Transverse colon (tissue), 4 donors: ENCODE measurements at regions not wholly inside any gene's neighbourhood (a gene's known extent, or its start where the extent isn't known, plus 50 kb on each side); places are given as distances from the start of the nearest gene placed in this dataset.

ENCODE experiments used
- DNase-seq: peaks from one replicate; pipeline ENCODE4 v3.0.0-alpha.2; 2019
- H3K27ac ChIP-seq, 4 donors: fragments of 200-600 bp; sonication (generic); 2 replicates each; pipeline ENCODE4 v1.5.1; 2016 to 2018; ENCODE audit warnings: inconsistent platforms in 4 of 4
- H3K27me3 ChIP-seq: fragments of 200-600 bp; sonication (generic); 2 replicates; pipeline ENCODE4 v1.5.1; 2017; ENCODE audit warnings: inconsistent platforms
- H3K36me3 ChIP-seq, 4 donors: fragments of 200-600 bp; sonication (generic); 2 replicates each; pipeline ENCODE4 v1.5.1; 2017 to 2019; ENCODE audit warnings: inconsistent platforms in 4 of 4
- H3K4me1 ChIP-seq, 4 donors: fragments of 200-600 bp; sonication (generic); 2 replicates each; pipeline ENCODE4 v1.5.1; 2017 to 2020; ENCODE audit warnings: inconsistent platforms in 4 of 4
- H3K4me3 ChIP-seq, 4 donors: fragments of 200-600 bp; sonication (generic); 1 replicate in 1 of 4; 2 replicates in 3 of 4; pipeline versions ENCODE4 v1.5.1 to v1.6.1; 2017 to 2019; ENCODE audit warnings: inconsistent platforms in 4 of 4
- H3K9me3 ChIP-seq, 2 donors: fragments of 200-600 bp; sonication (generic); 2 replicates each; pipeline ENCODE4 v1.5.1; 2017 to 2019; ENCODE audit warnings: inconsistent platforms in 2 of 2
- EP300 ChIP-seq: sonication (generic); formaldehyde crosslinking; IDR thresholded peaks from one replicate; pipeline ENCODE4 v1.6.1; 2017; ENCODE audit warnings: antibody characterized with exemption, low read depth
- POLR2A ChIP-seq: fragments of 450-650 bp; IDR thresholded peaks from one replicate; pipeline ENCODE4 v1.6.1; 2016; ENCODE audit warnings: antibody characterized with exemption, mild to moderate bottlenecking, moderate library complexity
- POLR2AphosphoS5 ChIP-seq, 3 donors: sonication (generic); formaldehyde crosslinking; IDR thresholded peaks; one replicate each; pipeline ENCODE4 v1.6.1; 2016; ENCODE audit warnings: antibody characterized with exemption in 3 of 3
- WGBS, 2 donors: methylation state at CpG; one replicate each; pipeline ENCODE4 v1.1.5; 2018; ENCODE audit warnings: low coverage in 1 of 2; 5-methylcytosine and 5-hydroxymethylcytosine counted together
- in situ Hi-C, 4 donors: fragments of 200-750 bp; cut with MboI; loops; one replicate each; pipeline versions ENCODE4 v1.15.0 to v1.15.1; 2017; ENCODE audit warnings: low sequenced_read_pairs in 3 of 4, low pct_ligation_motif_present in 1 of 4, low pct_unique_long_range_greater_than_20kb in 1 of 4
- intact Hi-C: fragments of 100-400 bp; cut with DNase I; formaldehyde crosslinking; loops from one replicate; pipeline ENCODE4 v1.15.1; 2023; ENCODE audit warnings: low total_unique reads
- TF ChIP-seq, protein P1 (sequence below), 5 experiments: fragments of 200-600 bp in 3 of 5; fragments of 450-650 bp in 2 of 5; sonication (generic) in 3 of 5; IDR thresholded peaks; 1 replicate in 2 of 5; 2 replicates in 3 of 5; pipeline ENCODE4 v1.5.1; 2016 to 2017; ENCODE audit warnings: antibody characterized with exemption in 5 of 5, inconsistent platforms in 3 of 5, mild to moderate bottlenecking in 2 of 5, moderate library complexity in 1 of 5

DNA sequence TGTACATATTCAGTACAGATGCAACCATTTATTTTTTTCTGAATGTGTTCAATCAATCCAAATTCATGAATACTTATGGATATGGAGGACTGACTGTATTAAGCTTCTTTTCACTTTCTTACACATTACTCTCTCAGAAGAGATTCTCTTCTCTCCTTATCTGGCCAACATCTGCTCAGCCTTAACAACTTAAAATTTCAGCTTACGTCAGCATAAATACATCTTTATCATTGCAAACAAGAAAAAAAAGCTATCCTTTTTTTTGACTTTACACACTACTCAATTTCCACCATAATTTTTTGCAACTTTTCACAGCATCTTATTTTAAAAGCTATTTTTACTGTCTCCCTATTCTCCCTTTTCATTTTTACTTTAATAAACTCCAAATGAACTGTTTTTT lies 80.9 kb upstream of the POT1 start:
- in situ Hi-C loops (no loop called here), intact Hi-C loops (no loop called here)
- DNase-seq: no peak
- no peaks in the 10 kb centered on the region for H3K9me3 ChIP-seq
- H3K4me3 ChIP-seq: no peak overlapping the region
- TF ChIP-seq POLR2AphosphoS5 (IDR thresholded peaks at IDR 0.05): no peak
- TF ChIP-seq POLR2A: no peak
- no peak for TF ChIP-seq EP300
- TF ChIP-seq, protein P1, sequence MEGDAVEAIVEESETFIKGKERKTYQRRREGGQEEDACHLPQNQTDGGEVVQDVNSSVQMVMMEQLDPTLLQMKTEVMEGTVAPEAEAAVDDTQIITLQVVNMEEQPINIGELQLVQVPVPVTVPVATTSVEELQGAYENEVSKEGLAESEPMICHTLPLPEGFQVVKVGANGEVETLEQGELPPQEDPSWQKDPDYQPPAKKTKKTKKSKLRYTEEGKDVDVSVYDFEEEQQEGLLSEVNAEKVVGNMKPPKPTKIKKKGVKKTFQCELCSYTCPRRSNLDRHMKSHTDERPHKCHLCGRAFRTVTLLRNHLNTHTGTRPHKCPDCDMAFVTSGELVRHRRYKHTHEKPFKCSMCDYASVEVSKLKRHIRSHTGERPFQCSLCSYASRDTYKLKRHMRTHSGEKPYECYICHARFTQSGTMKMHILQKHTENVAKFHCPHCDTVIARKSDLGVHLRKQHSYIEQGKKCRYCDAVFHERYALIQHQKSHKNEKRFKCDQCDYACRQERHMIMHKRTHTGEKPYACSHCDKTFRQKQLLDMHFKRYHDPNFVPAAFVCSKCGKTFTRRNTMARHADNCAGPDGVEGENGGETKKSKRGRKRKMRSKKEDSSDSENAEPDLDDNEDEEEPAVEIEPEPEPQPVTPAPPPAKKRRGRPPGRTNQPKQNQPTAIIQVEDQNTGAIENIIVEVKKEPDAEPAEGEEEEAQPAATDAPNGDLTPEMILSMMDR (IDR thresholded peaks at IDR 0.05): no peak
- H3K27ac ChIP-seq: no peak overlapping the region
- H3K27me3 ChIP-seq: no peaks in the 10 kb centered on the region
- no peaks in the 10 kb centered on the region for H3K36me3 ChIP-seq
- no peaks in the 10 kb centered on the region for H3K4me1 ChIP-seq
- WGBS, 2 donors: 81 to 92% methylated on average over 1 of the region's 1 CpG

DNA sequence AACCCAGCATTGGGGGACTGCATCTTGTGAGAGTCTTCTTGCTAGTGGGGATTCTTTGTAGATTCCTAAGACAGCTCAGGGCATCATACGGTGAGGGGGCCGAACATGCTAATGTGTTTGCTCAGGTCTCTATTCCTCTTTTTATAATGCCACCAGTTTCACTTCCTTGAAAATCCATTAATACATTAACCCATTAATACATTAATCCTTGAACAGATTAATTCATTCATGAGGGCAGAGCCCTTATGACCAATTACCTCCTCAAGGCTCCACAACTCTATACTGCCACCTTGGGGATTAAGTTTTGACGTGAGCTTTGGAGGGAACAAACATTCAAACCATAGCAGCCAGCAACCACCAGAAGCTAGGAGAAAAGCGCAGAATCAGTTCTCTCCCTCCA lies 67.2 kb upstream of the POT1 start:
- Histone ChIP-seq H3K27ac (no peak overlapping the region), H3K4me1 (no peaks in the 10 kb centered on the region), H3K9me3 (no peaks in the 10 kb centered on the region), H3K36me3 (no peaks in the 10 kb centered on the region), H3K27me3 (no peaks in the 10 kb centered on the region), H3K4me3 (no peak overlapping the region)
- intact Hi-C loops: no loop called here
- in situ Hi-C loops: no loop called here
- 73 to 89% methylated on average over 3 to 4 of the region's 4 CpGs for WGBS, 2 donors
- DNase-seq: no peak
- no peak for TF ChIP-seq EP300
- TF ChIP-seq, protein P1 (IDR thresholded peaks at IDR 0.05): no peak
- TF ChIP-seq POLR2AphosphoS5 (IDR thresholded peaks at IDR 0.05): no peak
- no peak for TF ChIP-seq POLR2A

DNA sequence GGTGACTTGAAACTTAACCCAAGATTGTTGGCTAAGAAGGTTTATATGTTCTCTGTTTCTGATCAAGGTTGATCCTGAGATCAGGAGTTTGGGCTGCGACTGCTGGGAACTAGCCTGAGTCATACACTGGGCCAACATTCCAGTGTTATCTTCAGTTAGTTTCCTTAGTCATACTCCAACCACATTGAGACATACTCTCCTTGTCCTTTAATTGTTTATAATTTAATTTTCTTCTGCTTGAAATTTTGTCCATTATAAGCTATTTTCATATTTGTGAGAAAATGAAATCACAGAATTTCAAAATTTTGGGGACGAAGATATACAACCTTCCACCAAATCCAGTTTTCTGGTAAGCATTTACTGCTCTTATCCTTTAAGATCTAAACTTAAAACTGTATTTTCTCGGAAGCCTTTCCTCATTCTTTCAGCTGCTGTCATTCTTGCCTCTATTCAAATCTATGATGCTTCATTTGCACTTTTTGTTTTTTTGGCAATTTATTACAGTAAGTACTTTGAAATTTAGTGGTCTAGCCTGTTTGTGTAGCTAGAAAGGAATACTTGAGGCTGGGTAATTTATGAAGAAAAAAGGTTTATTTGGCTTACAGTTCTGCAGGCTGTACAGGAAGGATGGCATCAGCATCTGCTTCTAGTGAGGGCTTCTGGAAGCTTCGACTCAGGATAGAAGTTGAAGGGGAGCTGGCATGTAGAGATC lies 63.4 kb upstream of the POT1 start:
- Histone ChIP-seq H3K4me3 (no peak overlapping the region), H3K27ac (no peak overlapping the region), H3K4me1 (no peaks in the 10 kb centered on the region), H3K36me3 (no peaks in the 10 kb centered on the region), H3K9me3 (no peaks in the 10 kb centered on the region), H3K27me3 (no peaks in the 10 kb centered on the region)
- in situ Hi-C loops (no loop called here), intact Hi-C loops (no loop called here)
- no peak for DNase-seq
- no peak for TF ChIP-seq EP300
- TF ChIP-seq POLR2A: no peak
- no peak for TF ChIP-seq POLR2AphosphoS5 (IDR thresholded peaks at IDR 0.05)
- TF ChIP-seq, protein P1 (IDR thresholded peaks at IDR 0.05): no peak
- WGBS, 2 donors: 75 to 77% methylated on average over 4 of the region's 4 CpGs

DNA sequence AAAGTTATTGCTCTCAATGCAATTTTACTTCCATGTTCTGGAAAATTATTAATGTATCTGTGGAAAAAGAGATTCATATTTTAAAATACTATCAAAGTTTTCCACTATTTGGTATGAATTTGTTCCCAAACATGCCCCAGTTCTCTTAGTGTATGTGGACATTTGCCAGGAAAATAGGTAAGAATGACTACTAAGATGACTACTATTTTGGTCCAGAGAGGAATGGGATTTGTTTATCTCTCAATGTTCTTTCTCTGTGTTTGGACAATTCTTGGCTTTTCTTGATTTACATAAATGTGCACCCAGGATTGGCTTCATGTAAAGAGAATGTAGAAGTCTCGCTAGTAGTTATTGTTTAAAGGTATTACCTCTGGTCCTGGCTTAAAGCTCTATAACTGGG lies 60.3 kb upstream of the POT1 start:
- Histone ChIP-seq H3K4me3 (no peak overlapping the region), H3K27ac (no peak overlapping the region), H3K36me3 (no peaks in the 10 kb centered on the region), H3K9me3 (no peaks in the 10 kb centered on the region), H3K4me1 (no peaks in the 10 kb centered on the region), H3K27me3 (no peaks in the 10 kb centered on the region)
- DNase-seq: no peak
- WGBS, 2 donors: 60 to 83% methylated on average over 1 of the region's 1 CpG
- in situ Hi-C loops (no loop called here), intact Hi-C loops (no loop called here)
- TF ChIP-seq EP300 (no peak), POLR2A (no peak), POLR2AphosphoS5 (IDR thresholded peaks at IDR 0.05) (no peak)
- TF ChIP-seq, protein P1 (IDR thresholded peaks at IDR 0.05): no peak
